ENCODE measurements at regions not wholly inside any gene's neighbourhood (a gene's known extent, or its start where the extent isn't known, plus 50 kb on each side); places are given as distances from the start of the nearest gene placed in this dataset.

GRCh38 chrX:22889819-22890218 lies 109.9 kb upstream of the DDX53 start:
- no peak for TF ChIP-seq CTCF (IDR thresholded peaks at IDR 0.05; ENCODE audit: extremely low read depth, missing control alignments)
- DNase-seq (ENCODE audit: low spot score), result no peak

DNA sequence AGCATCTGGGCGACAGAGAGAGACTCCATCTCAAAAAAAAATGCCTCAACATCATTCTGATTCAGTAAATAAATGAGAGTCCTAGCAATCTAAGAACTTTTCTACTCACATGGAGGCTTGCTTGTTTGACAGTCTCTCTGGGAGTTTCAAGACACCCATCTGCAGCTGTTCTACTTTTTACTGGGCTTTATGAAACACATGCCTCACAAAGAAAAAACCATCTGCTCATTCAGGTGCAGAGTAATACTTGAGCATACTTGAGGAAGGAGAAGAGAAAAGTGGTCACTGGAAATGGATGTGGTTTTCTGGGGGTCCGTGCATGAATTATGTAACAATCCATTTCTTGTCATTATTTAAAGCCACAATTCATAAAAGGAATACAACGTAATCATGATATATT lies 87.1 kb upstream of the DDX53 start:
- DNase-seq (ENCODE audit: low spot score), result no peak
- no peak for TF ChIP-seq CTCF (IDR thresholded peaks at IDR 0.05; ENCODE audit: extremely low read depth, missing control alignments)

DNA sequence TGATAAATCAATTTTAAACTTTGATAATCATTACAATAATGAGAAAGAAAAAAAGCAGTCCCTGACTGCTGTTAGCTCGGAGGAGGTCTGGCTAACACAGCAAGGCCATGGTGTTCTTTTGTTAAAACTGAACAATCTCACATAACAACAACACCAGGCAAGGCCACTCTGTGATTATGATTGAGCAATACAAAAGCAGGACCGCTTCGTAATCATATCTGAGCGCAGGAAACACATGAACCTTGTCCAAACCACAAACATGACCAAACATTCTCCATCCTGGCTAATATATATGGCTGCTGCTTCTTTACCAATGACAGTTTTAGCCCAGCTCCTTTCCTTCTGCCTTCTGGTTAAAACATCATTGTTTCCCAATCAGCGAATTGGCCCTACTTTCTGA lies 76.8 kb upstream of the DDX53 start:
- TF ChIP-seq CTCF (IDR thresholded peaks at IDR 0.05; ENCODE audit: extremely low read depth, missing control alignments), result no peak
- DNase-seq (ENCODE audit: low spot score), result no peak

DNA sequence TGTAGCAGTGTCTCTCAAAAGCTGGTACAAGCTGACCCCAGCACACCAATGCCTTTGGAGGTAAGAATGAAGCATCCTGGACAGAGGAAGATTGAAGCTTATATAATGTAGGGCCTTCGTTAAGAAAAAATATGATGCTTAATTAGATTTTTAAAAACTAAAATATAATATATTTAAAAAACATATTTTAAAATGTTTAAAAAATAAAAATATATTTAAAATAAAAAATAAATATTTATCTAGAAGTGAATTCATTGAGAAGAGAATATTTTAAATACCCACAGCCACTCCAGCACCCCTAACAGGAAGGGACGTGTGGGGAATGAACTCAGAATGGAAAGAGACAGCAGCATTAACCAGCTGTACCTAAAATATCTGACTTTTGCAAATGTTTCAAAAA lies 65.1 kb upstream of the DDX53 start:
- no peak for DNase-seq (ENCODE audit: low spot score)
- TF ChIP-seq CTCF (IDR thresholded peaks at IDR 0.05; ENCODE audit: extremely low read depth, missing control alignments), result no peak

DNA sequence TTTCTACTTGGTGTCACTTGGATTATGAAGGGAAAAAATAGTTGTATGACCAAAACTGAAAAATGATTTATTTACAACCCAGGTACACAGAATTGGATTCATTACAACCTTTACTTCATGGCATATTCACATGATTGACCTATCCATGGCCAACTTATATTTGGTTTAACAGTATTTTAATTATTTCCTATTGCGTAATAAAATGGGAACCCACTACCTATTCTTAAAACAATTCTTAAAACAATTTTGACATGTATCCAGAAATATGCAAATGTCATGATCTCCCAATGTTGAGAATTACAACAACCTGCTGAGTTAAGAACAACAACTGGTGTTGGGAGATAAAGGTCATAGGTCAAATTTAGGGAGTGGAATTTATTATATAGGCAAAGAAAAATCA lies 54.8 kb upstream of the DDX53 start:
- no peak for DNase-seq (ENCODE audit: low spot score)
- no peak for TF ChIP-seq CTCF (IDR thresholded peaks at IDR 0.05; ENCODE audit: extremely low read depth, missing control alignments)
